GM18511 (cell line): ENCODE measurements at regions not wholly inside any gene's neighbourhood (a gene's known extent, or its start where the extent isn't known, plus 50 kb on each side); places are given as distances from the start of the nearest gene placed in this dataset.

Experiments
- ATAC-seq: cut with Tn5 transposase; IDR thresholded peaks from one replicate; pipeline ENCODE4 v1.9.1; 2021; ENCODE audit warnings: mild to moderate bottlenecking, moderate library complexity; ENCODE audit not compliant: unreplicated experiment

DNA sequence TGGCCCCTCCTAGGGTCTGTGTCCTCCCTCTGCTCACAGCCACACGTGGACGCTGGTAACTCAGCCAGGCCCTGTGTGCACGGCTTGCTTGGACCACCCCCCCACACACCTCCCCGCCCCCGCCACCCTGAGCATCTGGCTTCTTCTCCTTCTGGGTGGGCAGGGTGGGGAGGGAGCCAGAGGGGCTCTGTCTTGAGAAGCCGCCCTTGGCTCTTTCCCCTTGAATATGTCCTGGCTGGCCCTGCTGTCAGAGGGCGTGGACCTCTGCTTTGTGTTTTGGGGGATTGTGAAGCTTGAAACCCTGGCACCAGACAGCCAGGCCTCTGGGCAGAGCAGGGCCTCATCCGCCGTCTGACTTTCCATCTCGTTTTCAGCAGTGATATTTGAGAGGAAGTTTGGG, 72.1 kb downstream of the GLI2 start:
- ATAC-seq = no peak

DNA sequence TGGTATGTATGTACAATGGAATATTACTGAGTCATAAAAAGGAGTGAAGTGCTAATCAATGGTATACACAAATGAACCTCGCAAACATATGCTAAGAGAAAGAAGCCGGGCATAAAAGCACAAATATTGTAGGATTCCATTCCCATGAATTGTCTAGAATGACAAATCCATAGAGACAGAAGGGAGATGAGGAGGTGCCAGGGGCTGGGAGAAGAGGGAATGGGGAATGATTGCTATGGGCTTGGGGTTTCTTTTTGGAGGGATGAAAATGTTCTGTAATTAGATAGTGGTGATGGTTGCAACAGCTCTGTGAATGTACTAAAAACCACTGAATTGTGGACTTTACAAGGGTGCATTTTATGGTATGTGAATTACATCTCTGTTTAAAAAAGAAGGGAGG, 73.5 kb downstream of the GLI2 start:
- no peak for ATAC-seq

- no peak for ATAC-seq
These were observed 74.2 kb downstream of the GLI2 start for GRCh38 chr2:120809609-120810440.

- ATAC-seq = no peak
These were observed 75.0 kb downstream of the GLI2 start for GRCh38 chr2:120810639-120811038.

GRCh38 chr2:120812866-120813265, 77.2 kb downstream of the GLI2 start:
- ATAC-seq = no peak

DNA sequence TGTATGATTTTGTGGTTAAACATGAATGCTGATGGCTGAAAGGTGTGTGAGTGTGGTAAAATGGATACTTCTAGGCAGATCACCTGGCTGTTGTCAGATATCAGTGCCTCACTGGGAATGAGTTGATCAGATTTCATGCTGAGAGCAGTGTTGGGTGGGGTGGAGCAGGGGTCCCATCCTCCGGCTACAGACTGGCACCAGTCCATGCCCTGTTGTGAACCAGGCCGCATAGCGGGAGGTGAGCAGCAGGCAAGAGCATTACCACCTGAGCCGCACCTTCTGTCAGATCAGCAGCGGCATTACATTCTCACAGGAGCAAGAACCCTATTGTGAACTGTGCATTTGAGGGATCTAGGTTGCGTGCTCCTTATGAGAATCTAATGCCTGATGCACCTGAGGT, 78.7 kb downstream of the GLI2 start:
- no peak for ATAC-seq

DNA sequence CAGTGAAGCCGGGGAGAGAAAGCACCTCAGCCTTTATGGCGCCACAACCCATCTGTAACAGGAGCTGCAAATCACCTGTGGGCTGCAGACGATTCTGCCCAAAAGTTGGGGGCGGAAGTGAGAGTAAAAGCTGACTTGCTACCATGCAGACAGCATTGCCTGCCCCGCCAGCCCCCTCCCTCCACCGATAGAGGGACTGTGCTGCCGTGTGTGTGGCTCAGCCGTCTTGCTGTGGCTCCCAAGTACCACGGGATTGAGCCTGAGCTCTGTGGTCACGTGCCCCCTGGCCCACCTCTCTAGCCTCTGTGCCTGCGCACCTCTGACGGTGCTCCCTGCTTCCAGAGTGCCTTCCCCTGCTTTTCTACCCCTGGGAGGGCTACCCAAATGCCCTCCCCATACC, 79.6 kb downstream of the GLI2 start:
- no peak for ATAC-seq

- ATAC-seq = no peak
These were observed 81.7 kb downstream of the GLI2 start for GRCh38 chr2:120817136-120817955.

DNA sequence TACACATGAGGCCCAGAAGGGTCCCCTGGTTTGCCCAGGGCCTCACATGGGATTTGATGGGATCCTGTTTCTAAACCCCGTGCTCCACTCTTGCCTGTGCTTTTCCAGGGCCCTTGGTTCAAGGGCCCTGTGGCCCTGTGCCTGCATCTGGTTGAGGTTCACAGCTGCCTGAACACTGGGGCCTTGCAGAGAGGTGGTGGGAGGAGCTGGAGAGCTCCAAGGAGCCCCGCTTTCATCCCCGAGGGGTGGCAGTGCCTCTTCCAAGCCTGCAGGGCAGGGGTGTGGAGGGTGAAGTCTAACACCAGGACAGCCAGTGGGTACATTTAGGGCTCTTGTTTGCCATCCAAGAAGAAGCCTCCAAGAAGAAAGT, 82.3 kb downstream of the GLI2 start:
- no peak for ATAC-seq

GRCh38 chr2:120818441-120818920, 82.8 kb downstream of the GLI2 start:
- ATAC-seq = no peak

- ATAC-seq = no peak
These were observed 84.1 kb downstream of the GLI2 start for GRCh38 chr2:120819720-120820210.

GRCh38 chr2:120820263-120820952, 84.7 kb downstream of the GLI2 start:
- ATAC-seq = no peak

DNA sequence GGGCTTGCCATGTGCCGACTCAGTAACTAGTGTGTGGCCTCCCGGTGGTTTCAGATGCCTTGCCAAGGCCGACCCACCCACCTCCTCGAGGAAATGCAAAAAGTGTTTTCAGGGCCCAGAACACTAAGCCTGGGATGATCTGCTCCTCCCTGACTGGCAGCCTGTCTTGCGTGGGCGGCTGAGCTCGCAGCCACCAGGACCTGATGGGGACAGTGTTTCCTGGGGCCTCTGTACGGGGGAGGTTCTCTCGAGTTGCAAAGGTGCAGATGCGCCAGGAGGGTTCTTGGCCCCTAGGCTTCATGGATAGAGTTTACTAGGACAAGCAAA, 85.2 kb downstream of the GLI2 start:
- ATAC-seq = no peak

- no peak for ATAC-seq
These were observed 85.9 kb downstream of the GLI2 start for GRCh38 chr2:120821446-120822160.

GRCh38 chr2:120822933-120823332, 87.3 kb downstream of the GLI2 start:
- ATAC-seq = no peak

- no peak for ATAC-seq
These were observed 87.9 kb downstream of the GLI2 start for GRCh38 chr2:120823551-120823950.

- no peak for ATAC-seq
These were observed 88.6 kb downstream of the GLI2 start for GRCh38 chr2:120824246-120824645.

DNA sequence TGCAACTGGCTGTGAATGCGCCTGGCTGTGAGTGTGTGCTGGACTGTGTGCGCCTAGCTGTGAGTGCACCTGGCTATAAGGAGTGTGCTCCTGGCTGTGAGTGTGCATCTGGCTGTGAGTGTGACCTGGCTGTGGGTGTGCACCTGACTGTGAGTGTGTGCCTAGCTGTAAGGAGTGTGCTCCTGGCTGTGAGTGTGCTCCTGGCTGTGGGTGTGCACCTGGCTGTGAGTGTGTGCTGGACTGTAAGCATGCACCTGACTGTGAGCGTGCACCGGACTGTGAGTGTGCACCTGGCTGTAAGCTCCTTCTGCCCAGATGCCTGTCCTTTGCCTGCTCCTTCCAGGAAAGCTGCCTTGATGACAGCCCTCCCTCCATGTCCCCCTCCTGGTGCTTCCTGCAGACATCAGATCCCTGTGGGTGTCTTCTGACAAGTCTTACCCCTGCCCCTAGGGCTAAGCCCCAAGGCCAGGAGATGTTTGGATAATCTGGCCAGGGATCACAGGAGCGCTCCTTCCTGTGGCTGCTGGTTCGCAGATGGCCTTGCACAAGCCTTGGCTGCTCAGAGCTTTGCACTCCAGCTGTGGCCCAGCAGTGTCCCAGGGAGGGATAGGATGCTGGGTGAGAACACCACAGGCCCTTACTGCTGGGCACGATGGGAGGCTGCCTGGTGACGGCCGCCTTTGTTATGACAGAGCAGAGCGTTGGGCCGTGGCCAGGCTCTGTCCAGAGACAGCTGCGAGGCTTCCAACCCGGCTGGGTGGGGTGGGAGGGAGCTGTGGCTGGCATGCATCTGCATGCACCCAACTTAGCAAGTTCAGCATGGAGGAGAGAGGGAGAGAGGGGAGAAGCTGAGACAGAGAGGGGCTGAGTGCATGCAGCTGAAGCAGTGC, 89.9 kb downstream of the GLI2 start:
- no peak for ATAC-seq

DNA sequence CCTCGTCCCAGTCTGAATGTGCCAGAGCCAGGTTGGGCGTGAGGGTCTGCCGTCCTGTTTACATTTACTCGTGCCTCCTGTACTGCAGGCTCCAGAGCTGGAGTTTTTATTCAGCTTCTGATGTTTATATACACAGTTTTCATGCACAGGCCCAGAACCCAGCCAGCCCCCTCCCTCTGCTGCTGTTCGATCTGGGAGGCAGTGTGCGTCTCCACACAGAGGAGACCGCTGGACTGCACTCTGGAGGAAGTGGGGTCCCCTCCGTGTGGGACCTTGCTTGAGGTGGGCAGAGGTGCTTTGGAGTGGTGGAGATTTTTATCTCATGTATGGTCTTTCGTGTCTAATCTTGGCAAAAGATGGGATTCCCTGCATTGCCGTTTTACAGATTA, 90.6 kb downstream of the GLI2 start:
- ATAC-seq = no peak
